ENCODE measurements at regions not wholly inside any gene's neighbourhood (a gene's known extent, or its start where the extent isn't known, plus 50 kb on each side); places are given as distances from the start of the nearest gene placed in this dataset.

- no peak for TF ChIP-seq CTCF (IDR thresholded peaks at IDR 0.05)
- TF ChIP-seq POLR2A (IDR thresholded peaks at IDR 0.05), result no peak
- no peak for TF ChIP-seq POLR2AphosphoS5 (IDR thresholded peaks at IDR 0.05)
These were observed 789.3 kb upstream of the TSPY4 start for GRCh38 chrY:8547931-8548330.

Data from breast epithelium (tissue), 3 donors.